HG02798 (cell line): ENCODE measurements at regions not wholly inside any gene's neighbourhood (a gene's known extent, or its start where the extent isn't known, plus 50 kb on each side); places are given as distances from the start of the nearest gene placed in this dataset.
"Not testable (repeated sequence)": the region's sequence is repeated elsewhere in the genome, so short reads cannot be mapped to it uniquely, and the experiment has no call there.

Source experiments
- ATAC-seq: cut with Tn5 transposase; IDR thresholded peaks from one replicate; pipeline ENCODE4 v1.9.1; 2021; ENCODE audit warnings: mild to moderate bottlenecking; ENCODE audit not compliant: unreplicated experiment, poor library complexity

- ATAC-seq, result no peak
These were observed 66.6 kb downstream of the MYL12B start for GRCh38 chr18:3328532-3328931.

- ATAC-seq, result no peak
These were observed 67.5 kb downstream of the MYL12B start for GRCh38 chr18:3329471-3329870.

- ATAC-seq, result no peak
These were observed 67.9 kb downstream of the MYL12B start for GRCh38 chr18:3329872-3330271.

GRCh38 chr18:3330622-3331021 lies 68.7 kb downstream of the MYL12B start:
- no peak for ATAC-seq

GRCh38 chr18:3332376-3332775 lies 70.4 kb downstream of the MYL12B start:
- no peak for ATAC-seq

GRCh38 chr18:3333056-3333720 lies 71.3 kb downstream of the MYL12B start:
- no peak for ATAC-seq

- no peak for ATAC-seq
These were observed 71.9 kb downstream of the MYL12B start for GRCh38 chr18:3333721-3334386.

- ATAC-seq, result no peak
These were observed 78.2 kb downstream of the MYL12B start for GRCh38 chr18:3340015-3340681.

- no peak for ATAC-seq
These were observed 78.8 kb downstream of the MYL12B start for GRCh38 chr18:3340682-3341097.

GRCh38 chr18:3342628-3343027 lies 80.7 kb downstream of the MYL12B start:
- no peak for ATAC-seq

- ATAC-seq, result no peak
These were observed 83.5 kb downstream of the MYL12B start for GRCh38 chr18:3345452-3345851.

- ATAC-seq, result no peak
These were observed 84.0 kb downstream of the MYL12B start for GRCh38 chr18:3345885-3346284.

GRCh38 chr18:3346487-3346886 lies 84.6 kb downstream of the MYL12B start:
- no peak for ATAC-seq

- no peak for ATAC-seq
These were observed 85.4 kb downstream of the MYL12B start for GRCh38 chr18:3347286-3347803.

GRCh38 chr18:3348176-3348575 lies 86.2 kb downstream of the MYL12B start:
- no peak for ATAC-seq

- not testable (repeated sequence) for ATAC-seq
These were observed 87.3 kb downstream of the MYL12B start for GRCh38 chr18:3349046-3349841.

- ATAC-seq, result no peak
These were observed 88.1 kb downstream of the MYL12B start for GRCh38 chr18:3350021-3350420.

GRCh38 chr18:3350566-3351527 lies 88.9 kb downstream of the MYL12B start:
- ATAC-seq, result no peak

- no peak for ATAC-seq
These were observed 92.6 kb downstream of the MYL12B start for GRCh38 chr18:3354506-3354905.
